Subcutaneous abdominal adipose tissue (tissue), 5 donors: ENCODE measurements at regions not wholly inside any gene's neighbourhood (a gene's known extent, or its start where the extent isn't known, plus 50 kb on each side); places are given as distances from the start of the nearest gene placed in this dataset.

Experiments used
- H3K27ac ChIP-seq: one replicate; pipeline ENCODE4 v1.7.0; 2013; ENCODE audit warnings: low read depth, mild to moderate bottlenecking, inconsistent platforms, low read length, moderate library complexity
- H3K27me3 ChIP-seq, 5 donors: one replicate each; pipeline ENCODE4 v1.7.0; 2013; ENCODE audit warnings: low read length in 5 of 5, inconsistent platforms in 1 of 5; ENCODE audit not compliant: control insufficient read depth in 5 of 5, insufficient read depth in 4 of 5
- H3K36me3 ChIP-seq, 5 donors: one replicate each; pipeline ENCODE4 v1.7.0; 2013; ENCODE audit warnings: low read length in 5 of 5; ENCODE audit not compliant: control insufficient read depth in 5 of 5, insufficient read depth in 5 of 5
- H3K4me1 ChIP-seq, 5 donors: one replicate each; pipeline ENCODE4 v1.7.0; 2013; ENCODE audit warnings: low read length in 5 of 5, mild to moderate bottlenecking in 3 of 5, moderate library complexity in 1 of 5; ENCODE audit not compliant: control insufficient read depth in 5 of 5, insufficient read depth in 5 of 5
- H3K4me3 ChIP-seq, 5 donors: one replicate each; pipeline ENCODE4 v1.7.0; 2013; ENCODE audit warnings: low read length in 5 of 5, low read depth in 1 of 5
- H3K9ac ChIP-seq, 5 donors: one replicate each; pipeline ENCODE4 v1.7.0; 2013; ENCODE audit warnings: low read length in 5 of 5, mild to moderate bottlenecking in 4 of 5, moderate library complexity in 3 of 5
- H3K9me3 ChIP-seq, 5 donors: one replicate each; pipeline ENCODE4 v1.7.0; 2013; ENCODE audit warnings: low read length in 5 of 5; ENCODE audit not compliant: control insufficient read depth in 5 of 5
- donor health status: healthy.
- donor health status: healthy.
- donor health status: healthy.
- donor health status: healthy.
- donor health status: healthy.

DNA sequence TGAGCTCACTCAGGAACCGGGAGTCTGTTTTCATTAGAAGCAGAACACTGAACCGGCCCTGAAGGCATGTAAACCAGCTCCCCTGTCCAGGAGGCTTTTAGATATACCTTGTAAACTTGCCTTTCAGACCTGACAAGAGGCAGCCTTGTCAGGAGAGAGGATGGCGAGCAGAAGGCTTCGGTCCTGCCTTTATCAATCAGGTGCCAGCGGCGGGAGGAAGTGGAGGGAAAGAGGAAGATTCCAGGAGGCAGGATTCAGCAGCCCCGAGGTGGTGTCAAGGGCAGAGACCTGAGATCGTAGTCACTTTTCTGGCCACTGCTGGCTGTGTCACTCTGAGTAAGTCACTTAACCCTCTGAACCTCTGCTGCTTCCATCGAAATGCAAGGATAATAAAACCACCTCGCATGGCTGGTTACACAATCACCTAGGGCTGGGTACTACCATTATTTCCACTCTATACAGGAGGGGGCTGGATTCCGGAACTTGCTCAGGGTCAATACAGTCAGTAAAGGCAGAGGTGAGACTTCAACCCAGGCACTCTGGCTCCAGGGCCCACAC, 181.0 kb downstream of the CHST1 start:
- Histone ChIP-seq H3K27me3 (peaks cover 3 to 22% (median 19%) of the 10 kb centered on the region in 5 donors), H3K9ac (no peak overlapping the region), H3K4me3 (no peak overlapping the region), H3K4me1 (peaks cover 0 to 7% (median 0%) of the 10 kb centered on the region in 5 donors), H3K9me3 (no peaks in the 10 kb centered on the region), H3K36me3 (no peaks in the 10 kb centered on the region), H3K27ac (no peak overlapping the region)

DNA sequence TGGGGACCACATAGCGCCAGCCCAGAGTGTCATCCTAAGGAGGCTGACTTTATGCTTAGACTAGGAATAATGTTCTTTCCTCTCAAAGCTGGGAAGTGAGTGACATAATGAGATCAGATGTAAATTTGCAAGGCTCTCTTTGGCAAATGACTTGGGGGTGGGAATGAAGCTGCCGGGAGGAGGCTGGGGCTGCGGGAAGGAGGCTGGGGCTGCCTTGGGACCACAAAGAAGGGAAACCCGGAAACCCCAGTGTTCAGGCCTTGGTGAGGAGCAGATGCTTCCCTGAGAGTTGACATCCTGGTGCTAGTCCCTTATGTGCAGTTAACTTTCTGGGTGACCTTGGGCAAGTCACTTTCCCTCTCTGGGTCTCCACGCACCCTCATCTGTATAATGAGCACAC, 182.0 kb downstream of the CHST1 start:
- Histone ChIP-seq H3K4me3 (no peak overlapping the region), H3K27me3 (peaks cover 3 to 22% (median 19%) of the 10 kb centered on the region in 5 donors), H3K9ac (no peak overlapping the region), H3K4me1 (peaks cover 0 to 7% (median 0%) of the 10 kb centered on the region in 5 donors), H3K9me3 (no peaks in the 10 kb centered on the region), H3K36me3 (no peaks in the 10 kb centered on the region), H3K27ac (no peak overlapping the region)

DNA sequence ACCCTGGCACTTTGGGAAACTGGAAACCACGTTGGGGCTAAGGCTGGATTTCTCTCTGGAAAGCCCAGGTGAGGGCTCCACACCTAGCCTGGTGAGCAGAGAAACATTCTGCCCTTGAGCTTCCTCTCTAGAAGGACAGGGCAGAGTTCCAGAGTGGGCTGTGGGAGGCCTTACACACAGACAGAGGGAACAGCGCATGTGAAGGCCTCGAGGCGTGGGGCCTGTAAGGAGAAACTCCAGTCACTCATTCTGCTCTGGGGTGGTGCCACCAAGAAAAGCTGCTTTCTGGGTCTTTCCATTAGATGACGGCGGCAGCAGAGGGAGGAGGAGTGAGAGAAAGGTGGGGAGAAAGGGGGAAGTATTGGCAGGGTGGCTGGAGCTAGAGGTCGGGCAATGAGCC, 183.1 kb downstream of the CHST1 start:
- peaks cover 0 to 7% (median 0%) of the 10 kb centered on the region in 5 donors for H3K4me1 ChIP-seq
- H3K27me3 ChIP-seq: peaks cover 3 to 22% (median 19%) of the 10 kb centered on the region in 5 donors
- H3K4me3 ChIP-seq: no peak overlapping the region
- H3K9ac ChIP-seq: no peak overlapping the region
- peaks cover 0 to 3% (median 0%) of the 10 kb centered on the region in 5 donors for H3K9me3 ChIP-seq
- H3K27ac ChIP-seq: no peak overlapping the region
- H3K36me3 ChIP-seq: no peaks in the 10 kb centered on the region

DNA sequence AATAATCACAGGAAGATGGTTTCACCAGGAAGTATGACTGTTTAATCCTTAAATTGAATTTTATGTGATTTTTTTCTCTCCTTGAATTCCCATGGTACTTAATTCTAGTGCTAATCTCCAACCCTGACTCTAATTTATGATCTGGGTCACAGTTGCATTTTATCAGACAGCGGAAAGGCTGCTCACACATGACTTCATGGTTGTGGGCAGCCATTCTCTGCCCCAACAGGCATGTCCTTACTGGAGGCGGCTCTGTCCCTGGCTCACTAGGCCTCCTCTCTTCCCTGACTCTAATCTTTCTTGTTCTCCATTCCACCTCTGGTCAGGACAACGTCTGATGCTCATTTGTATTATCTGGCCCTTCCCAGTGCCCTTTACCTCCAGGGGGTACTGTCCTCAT, 184.4 kb downstream of the CHST1 start:
- Histone ChIP-seq H3K4me1 (peaks cover 0 to 7% (median 0%) of the 10 kb centered on the region in 5 donors), H3K4me3 (no peak overlapping the region), H3K27me3 (peaks cover 3 to 21% (median 17%) of the 10 kb centered on the region in 5 donors), H3K9me3 (peaks cover 0 to 3% (median 0%) of the 10 kb centered on the region in 5 donors), H3K36me3 (no peaks in the 10 kb centered on the region), H3K27ac (no peak overlapping the region), H3K9ac (no peak overlapping the region)

DNA sequence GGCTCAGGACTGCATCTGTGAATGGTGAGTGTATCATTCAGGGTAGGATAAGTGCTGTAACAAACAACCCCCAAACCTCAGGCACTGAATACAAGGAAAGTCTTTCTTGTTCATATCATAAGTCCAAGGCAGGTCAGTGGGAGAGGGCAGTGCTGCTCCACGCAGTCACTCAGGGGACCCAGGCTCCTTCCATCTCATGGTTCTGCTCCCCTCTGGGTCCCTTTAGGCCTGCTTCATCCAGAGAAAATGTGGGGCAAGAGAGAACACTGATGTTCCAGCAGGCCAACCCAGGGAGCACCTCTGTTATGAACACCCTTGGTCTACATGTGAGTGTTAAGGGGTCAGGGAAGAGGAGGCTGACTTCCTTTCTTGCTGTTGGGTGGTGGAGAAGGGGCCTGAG, 187.8 kb downstream of the CHST1 start:
- Histone ChIP-seq H3K36me3 (no peaks in the 10 kb centered on the region), H3K27ac (no peak overlapping the region), H3K4me1 (peaks cover 0 to 7% (median 0%) of the 10 kb centered on the region in 5 donors), H3K4me3 (no peak overlapping the region), H3K9ac (no peak overlapping the region), H3K27me3 (peaks cover 3 to 11% (median 5%) of the 10 kb centered on the region in 5 donors), H3K9me3 (peaks cover 0 to 3% (median 0%) of the 10 kb centered on the region in 5 donors)

DNA sequence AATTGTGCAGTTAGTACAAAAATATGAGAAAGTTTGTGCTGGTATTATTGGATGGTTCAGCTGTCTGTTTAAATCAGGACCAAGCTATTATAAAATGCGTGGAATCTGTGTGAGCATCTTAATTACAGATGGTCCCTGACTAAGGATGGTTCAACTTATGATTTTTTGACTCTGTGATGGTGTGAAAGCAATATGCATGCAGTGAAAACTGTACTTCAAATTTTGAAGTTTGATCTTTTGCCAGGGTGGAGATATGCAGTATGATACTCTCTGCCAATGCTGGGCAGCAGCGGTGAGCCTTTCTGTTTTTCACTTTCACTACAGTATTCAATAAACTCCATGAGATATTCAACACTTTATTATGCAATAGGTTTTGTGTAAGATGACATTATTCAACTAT, 189.3 kb downstream of the CHST1 start:
- no peak overlapping the region for H3K9ac ChIP-seq
- peaks cover 0 to 3% (median 0%) of the 10 kb centered on the region in 5 donors for H3K9me3 ChIP-seq

DNA sequence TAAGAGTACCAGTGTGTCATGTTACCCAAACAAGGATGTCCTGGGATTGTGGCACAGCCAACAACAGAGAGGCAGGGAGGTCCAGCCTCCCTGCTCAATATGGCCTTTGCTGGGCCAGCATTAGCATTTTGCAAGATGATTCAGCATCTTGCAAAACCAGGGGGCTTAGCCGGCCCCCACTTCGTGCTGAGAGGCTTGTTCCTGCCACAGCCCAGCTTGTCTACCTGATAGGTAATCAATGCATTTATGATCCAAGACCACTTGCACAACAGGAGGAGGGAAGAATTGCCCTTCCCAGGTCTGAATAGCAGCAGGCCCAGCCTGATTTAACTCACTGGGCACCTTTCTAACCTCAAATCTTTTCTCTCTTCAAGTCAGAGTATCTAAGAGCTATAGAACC, 189.0 kb upstream of the SYT13 start:
- Histone ChIP-seq H3K36me3 (no peaks in the 10 kb centered on the region), H3K9me3 (peaks cover 0 to 3% (median 0%) of the 10 kb centered on the region in 5 donors), H3K27me3 (no peaks in the 10 kb centered on the region), H3K27ac (no peak overlapping the region), H3K4me3 (no peak overlapping the region), H3K9ac (no peak overlapping the region), H3K4me1 (peaks cover 1 to 14% (median 9%) of the 10 kb centered on the region in 5 donors)

More for the DNA sequence above, 189.3 kb downstream of the CHST1 start:
- H3K4me1 ChIP-seq: peaks cover 0 to 7% (median 0%) of the 10 kb centered on the region in 5 donors
- H3K4me3 ChIP-seq: no peak overlapping the region
- no peaks in the 10 kb centered on the region for H3K36me3 ChIP-seq
- peaks cover 0 to 4% (median 2%) of the 10 kb centered on the region in 5 donors for H3K27me3 ChIP-seq
- H3K27ac ChIP-seq: no peak overlapping the region

DNA sequence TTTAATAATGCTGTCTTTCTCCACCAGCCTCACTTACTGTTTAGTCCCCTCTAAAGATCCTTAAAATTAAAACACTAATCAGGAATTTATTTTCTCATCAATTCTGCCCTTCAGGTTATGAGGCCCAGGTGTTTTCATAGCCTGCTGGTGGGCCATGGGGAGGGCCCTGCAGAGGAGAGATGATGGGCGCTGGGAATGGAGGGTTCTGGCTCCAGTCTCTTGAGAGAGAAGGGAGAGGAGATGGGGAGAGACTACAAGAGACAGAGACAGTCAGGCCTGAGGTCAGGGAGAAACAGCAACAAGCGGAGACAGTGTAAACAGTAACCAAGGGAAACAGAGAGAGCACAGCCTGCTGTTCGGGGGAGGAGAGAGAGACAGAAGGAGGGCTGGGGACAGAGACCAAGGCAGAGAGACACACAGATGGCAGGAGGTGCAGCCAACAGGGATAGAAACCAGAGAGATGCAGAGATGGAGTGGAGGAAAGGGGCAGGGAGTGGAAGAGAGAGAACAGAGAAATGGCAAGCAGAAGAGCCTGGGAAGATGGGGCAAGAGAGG, 187.3 kb upstream of the SYT13 start:
- Histone ChIP-seq H3K4me3 (no peak overlapping the region), H3K27me3 (no peaks in the 10 kb centered on the region), H3K36me3 (no peaks in the 10 kb centered on the region), H3K9ac (no peak overlapping the region), H3K27ac (no peak overlapping the region), H3K9me3 (peaks cover 0 to 3% (median 0%) of the 10 kb centered on the region in 5 donors), H3K4me1 (peaks cover 3 to 22% (median 18%) of the 10 kb centered on the region in 5 donors)

DNA sequence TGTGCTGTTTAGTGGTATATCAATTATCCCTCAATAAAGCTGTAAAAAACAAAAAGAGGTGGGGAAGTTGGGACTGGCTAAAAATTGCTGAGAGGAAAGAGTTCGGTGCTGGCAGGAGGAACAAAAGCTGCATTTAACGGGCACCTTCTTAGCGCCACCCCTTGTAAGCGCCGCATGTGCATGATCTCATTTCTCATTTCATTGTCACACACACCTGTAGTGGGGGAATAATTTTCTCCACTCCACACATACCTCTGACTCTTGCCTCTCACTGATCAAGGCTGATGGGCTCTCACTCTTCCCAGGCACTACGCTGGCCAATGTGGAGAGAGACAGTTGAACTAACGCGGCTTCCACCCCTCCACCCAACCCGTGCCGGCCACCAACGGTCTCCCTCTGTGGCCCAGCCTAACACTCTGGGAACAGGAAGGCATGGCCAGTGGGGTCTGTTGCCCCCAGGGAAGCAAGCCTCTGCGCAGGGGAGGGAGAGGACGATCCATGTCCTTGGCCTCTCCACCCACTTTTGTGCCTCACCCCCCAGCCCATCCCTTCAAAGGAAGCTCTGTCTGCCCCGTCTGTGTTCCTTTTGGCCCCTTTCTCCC, 186.7 kb upstream of the SYT13 start:
- Histone ChIP-seq H3K4me3 (no peak overlapping the region), H3K4me1 (peaks cover 3 to 24% (median 23%) of the 10 kb centered on the region in 5 donors), H3K27me3 (no peaks in the 10 kb centered on the region), H3K9ac (no peak overlapping the region), H3K9me3 (peaks cover 0 to 3% (median 0%) of the 10 kb centered on the region in 5 donors), H3K27ac (no peak overlapping the region), H3K36me3 (no peaks in the 10 kb centered on the region)

DNA sequence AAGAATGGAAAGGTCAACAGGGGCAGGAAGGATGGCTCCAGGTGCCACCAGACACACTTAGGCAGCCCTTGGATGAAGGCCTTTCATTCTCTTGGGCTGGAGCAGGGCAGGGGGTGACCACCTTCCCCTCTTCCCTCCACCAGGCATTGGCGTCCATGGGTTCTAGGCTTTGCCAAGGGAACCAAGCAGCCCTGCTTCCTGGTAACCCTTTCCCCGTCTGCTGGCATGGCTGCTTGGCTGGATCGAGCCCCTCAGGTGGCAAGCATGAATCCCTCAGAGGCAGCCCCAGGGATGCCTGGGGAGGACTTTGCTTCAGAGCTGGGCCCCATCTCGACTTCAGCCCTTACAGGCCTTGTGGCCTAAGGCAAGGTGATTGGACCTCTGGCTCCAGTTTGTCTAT, 185.1 kb upstream of the SYT13 start:
- Histone ChIP-seq H3K9ac (no peak overlapping the region), H3K27me3 (no peaks in the 10 kb centered on the region), H3K36me3 (no peaks in the 10 kb centered on the region), H3K4me3 (no peak overlapping the region), H3K4me1 (peaks cover 3 to 24% (median 23%) of the 10 kb centered on the region in 5 donors), H3K9me3 (no peaks in the 10 kb centered on the region), H3K27ac (no peak overlapping the region)
